ENCODE measurements at regions not wholly inside any gene's neighbourhood (a gene's known extent, or its start where the extent isn't known, plus 50 kb on each side); places are given as distances from the start of the nearest gene placed in this dataset.

GRCh38 chr9:94159069-94159939 lies 75.0 kb downstream of the PTPDC1 start:
- no peak for DNase-seq

GRCh38 chr9:94160594-94161501 lies 76.6 kb downstream of the PTPDC1 start:
- no peak for DNase-seq

GRCh38 chr9:94161673-94162072 lies 77.4 kb downstream of the PTPDC1 start:
- DNase-seq: no peak

DNA sequence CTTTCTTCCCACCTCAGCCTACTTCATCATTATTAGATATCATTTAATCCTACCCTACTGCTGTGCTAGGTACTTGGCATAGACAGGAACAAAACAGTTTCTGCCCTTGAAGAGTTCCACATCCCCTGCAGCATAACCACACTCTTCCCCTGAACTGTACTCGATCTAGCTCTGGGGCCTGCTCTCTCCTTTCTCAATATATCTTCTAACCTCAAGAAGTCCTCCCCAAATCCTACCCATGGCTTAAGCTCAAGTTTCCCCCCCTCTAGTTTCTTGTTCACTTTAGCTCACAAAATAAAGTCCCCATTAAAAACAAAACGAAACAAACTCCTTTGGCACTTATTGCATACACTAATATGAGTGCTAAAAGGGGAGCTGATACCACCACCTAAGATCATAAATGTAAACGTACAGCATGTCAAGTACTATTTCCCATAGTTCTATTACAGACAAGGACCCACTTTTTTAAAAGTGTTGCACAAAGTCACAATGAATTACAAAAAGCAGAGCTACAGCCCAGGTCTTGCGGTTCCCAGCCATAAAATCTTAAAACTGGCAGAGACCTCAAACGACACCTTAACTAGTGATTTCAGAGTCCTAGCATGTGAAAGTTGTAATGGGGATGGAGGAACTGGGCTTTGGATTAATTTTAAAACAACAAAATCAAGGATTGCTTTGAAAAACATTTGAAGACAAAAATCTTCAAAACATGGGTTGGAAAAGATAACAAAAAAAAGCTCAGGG lies 80.7 kb downstream of the PTPDC1 start:
- no peak for DNase-seq

- DNase-seq: peak; percentile 88
Measured at GRCh38 chr9:94165592-94166235, 81.5 kb downstream of the PTPDC1 start.

- peak; percentile 95 for DNase-seq
Measured at GRCh38 chr9:94166236-94166975, 82.1 kb downstream of the PTPDC1 start.

DNA sequence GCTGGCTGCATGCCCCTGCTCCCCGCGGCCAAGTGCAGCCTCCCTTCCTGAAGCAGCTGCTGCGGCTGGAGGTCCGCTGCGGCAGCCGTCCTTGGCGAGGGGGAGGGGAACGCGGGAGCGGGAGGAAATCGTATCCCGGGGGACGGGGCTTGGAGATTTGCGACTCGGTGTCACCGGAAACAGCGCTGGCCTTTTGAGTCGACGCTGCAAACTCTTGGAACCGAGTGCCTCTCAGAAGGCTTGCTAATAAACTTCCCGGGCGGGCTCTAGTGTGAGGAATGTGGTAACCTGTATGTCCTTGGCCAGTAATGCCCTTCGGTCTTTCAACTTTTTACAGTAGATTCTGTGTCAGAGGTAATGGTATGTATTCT lies 82.7 kb downstream of the PTPDC1 start:
- DNase-seq: no peak

DNA sequence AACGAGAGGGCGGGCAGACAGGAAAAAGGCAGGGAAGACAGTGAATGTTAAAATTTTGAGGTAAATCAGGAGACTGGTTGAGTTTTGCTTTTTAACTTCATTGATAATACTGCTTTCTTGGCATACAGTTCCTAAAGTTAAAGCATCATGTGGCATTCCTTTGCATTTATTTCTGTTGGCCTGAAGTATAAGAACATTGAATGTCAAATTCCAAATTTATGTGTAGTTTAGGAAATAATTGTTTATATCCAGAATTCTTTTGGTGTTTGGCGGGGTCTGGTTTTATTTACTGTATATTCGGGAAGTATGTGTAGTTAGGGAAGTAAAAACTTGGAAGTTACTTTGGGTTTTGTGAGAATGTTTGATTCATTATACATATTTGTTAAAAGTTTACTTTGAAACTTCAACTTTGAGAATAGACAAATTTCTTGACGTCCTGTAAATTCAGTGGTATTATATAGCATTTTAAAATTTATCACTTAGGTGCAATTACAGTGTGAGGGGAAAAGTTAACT lies 83.2 kb downstream of the PTPDC1 start:
- DNase-seq: no peak

GRCh38 chr9:94168203-94169000 lies 84.1 kb downstream of the PTPDC1 start:
- DNase-seq: no peak

- DNase-seq: no peak
Measured at GRCh38 chr9:94169968-94170367, 85.7 kb downstream of the PTPDC1 start.

- no peak for DNase-seq
Measured at GRCh38 chr9:94173632-94174031, 85.5 kb upstream of the ZNF169 start.

GRCh38 chr9:94174164-94174563 lies 84.9 kb upstream of the ZNF169 start:
- DNase-seq: no peak

DNA sequence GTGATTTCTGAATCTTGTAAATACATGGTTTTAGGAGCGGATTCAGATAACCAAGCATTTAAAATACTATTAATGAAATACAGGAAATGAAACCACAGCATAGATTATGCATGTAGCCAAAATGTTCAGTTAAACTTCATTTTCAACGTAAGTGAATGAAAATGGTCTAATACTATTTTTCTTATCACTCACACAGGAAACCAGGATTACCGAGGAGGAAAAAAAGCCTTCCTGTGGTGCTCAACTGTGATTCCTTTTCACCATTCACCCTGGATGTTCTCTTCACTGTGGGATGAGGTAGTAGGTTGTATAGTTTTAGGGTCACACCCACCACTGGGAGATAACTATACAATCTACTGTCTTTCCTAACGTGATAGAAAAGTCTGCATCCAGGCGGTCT lies 83.4 kb upstream of the ZNF169 start:
- DNase-seq: no peak

- no peak for DNase-seq
Measured at GRCh38 chr9:94176608-94177007, 82.5 kb upstream of the ZNF169 start.

GRCh38 chr9:94178927-94179326 lies 80.2 kb upstream of the ZNF169 start:
- no peak for DNase-seq

GRCh38 chr9:94181408-94182181 lies 77.5 kb upstream of the ZNF169 start:
- DNase-seq: no peak

- no peak for DNase-seq
Measured at GRCh38 chr9:94182532-94182931, 76.6 kb upstream of the ZNF169 start.

- no peak for DNase-seq
Measured at GRCh38 chr9:94183240-94183999, 75.7 kb upstream of the ZNF169 start.

DNA sequence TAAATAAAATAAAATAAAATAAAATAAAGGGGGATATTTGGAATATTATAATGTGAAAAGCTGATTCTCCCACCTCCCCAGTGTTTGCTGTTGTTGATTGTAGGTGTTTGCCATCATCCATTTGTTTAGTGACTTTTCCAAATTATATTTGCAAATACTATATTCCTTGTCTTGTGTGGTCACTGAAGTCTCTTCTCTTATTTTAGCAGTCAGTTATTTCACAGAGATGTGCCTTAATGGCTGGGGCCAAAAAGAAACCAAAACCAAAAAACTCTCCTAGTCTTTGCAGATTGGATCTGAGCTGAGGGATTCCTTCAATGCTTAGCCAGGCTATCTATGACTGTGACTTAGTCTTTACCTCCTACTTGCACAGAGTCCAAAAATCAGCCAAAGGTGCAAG lies 70.9 kb upstream of the ZNF169 start:
- no peak for DNase-seq

Measured in NCI-H1694 (cell line).